ENCODE measurements at regions not wholly inside any gene's neighbourhood (a gene's known extent, or its start where the extent isn't known, plus 50 kb on each side); places are given as distances from the start of the nearest gene placed in this dataset.

DNA sequence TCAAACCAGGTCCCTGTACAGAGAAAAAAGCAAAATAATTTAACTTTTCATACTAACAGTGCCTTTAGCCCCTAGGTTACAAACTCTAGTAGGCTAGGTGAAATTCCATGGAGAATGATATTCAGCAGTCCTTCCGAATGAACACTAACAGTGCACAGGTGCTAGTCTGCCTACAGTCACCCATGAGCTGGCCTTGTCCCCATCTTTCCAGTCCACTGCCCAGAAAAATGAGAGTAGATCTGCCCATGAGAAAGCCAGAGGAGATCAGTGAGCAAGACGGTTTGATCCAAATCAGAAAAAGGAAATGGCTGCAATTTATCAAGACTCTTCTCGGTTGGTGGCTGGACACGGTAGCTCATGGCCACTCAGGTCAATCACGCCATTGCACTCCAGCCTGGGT is 524.9 kb downstream of the FGF9 start:
- Histone ChIP-seq H3K56ac (ENCODE audit: insufficient read length, low read depth, low read length) (no peak overlapping the region), H2BK20ac (ENCODE audit: low read depth, low read length, poor library complexity, severe bottlenecking) (no peak overlapping the region), H3K9me3 (ENCODE audit: control insufficient read depth, low read depth, low read length) (no peaks in the 10 kb centered on the region), H4K91ac (ENCODE audit: insufficient read length, low read depth, low read length) (no peak overlapping the region), H3K79me2 (ENCODE audit: insufficient read depth, low read length) (no peaks in the 10 kb centered on the region), H2BK15ac (ENCODE audit: low read depth, low read length) (no peak overlapping the region), H3K27ac (ENCODE audit: insufficient read length, low read depth, low read length) (no peak overlapping the region), H3K4ac (ENCODE audit: low read depth, low read length) (no peak overlapping the region), H3K18ac (ENCODE audit: insufficient read length, low read depth, low read length) (no peak overlapping the region), H3K4me1 (ENCODE audit: insufficient read depth, low read length) (peaks cover 2% of the 10 kb centered on the region), H2BK5ac (ENCODE audit: insufficient read length, low read length) (no peak overlapping the region), H4K8ac (replicated peaks; ENCODE audit: insufficient read length, low read depth, low read length) (no peak overlapping the region), H2AFZ (ENCODE audit: low read length) (no peak overlapping the region), H2BK12ac (ENCODE audit: insufficient read length, low read depth, low read length) (no peak overlapping the region), H2AK5ac (ENCODE audit: insufficient read length, low read length) (no peak overlapping the region), H3T11ph (ENCODE audit: low read length) (no peak overlapping the region), H4K20me1 (ENCODE audit: control insufficient read depth, insufficient read depth, insufficient read length) (no peaks in the 10 kb centered on the region), H3K14ac (ENCODE audit: insufficient read depth, low read length) (no peak overlapping the region), H4K5ac (ENCODE audit: insufficient read length, low read depth, low read length) (no peak overlapping the region), H2BK120ac (ENCODE audit: low read depth, low read length, poor library complexity, severe bottlenecking) (no peak overlapping the region), H3K4me2 (ENCODE audit: insufficient read depth, insufficient read length, low read length) (no peak overlapping the region), H3K27me3 (ENCODE audit: insufficient read depth, low read length) (no peaks in the 10 kb centered on the region; the same call in 1 of the 2 replicates), H3K23me2 (ENCODE audit: insufficient read length, low read depth, low read length, poor library complexity, severe bottlenecking) (no peaks in the 10 kb centered on the region), H3K9ac (ENCODE audit: extremely low read depth, insufficient read length, low read length) (no peak overlapping the region), H3K79me1 (ENCODE audit: insufficient read depth, low read depth, low read length, poor library complexity, severe bottlenecking) (no peaks in the 10 kb centered on the region), H3K23ac (ENCODE audit: insufficient read length, low read depth, low read length) (no peak overlapping the region)
- Mint-ChIP-seq H3K9me3 (no peaks in the 10 kb centered on the region), H3K4me3 (no peak overlapping the region), H3K36me3 (ENCODE audit: insufficient read depth in 1 of 3, low read depth in 3 of 3) (no peaks in the 10 kb centered on the region), H3K27me3 (ENCODE audit: low read depth) (no peaks in the 10 kb centered on the region), H3K4me1 (peaks cover 17 to 20% of the 10 kb centered on the region in 2 experiments), H3K27ac (no peak overlapping the region)
- no peak for DNase-seq
- no CpG with 5 or more reads among the region's 5 CpGs for WGBS (ENCODE audit: extremely low coverage, insufficient read length, low lambda C conversion rate)
- TF ChIP-seq, protein P1, sequence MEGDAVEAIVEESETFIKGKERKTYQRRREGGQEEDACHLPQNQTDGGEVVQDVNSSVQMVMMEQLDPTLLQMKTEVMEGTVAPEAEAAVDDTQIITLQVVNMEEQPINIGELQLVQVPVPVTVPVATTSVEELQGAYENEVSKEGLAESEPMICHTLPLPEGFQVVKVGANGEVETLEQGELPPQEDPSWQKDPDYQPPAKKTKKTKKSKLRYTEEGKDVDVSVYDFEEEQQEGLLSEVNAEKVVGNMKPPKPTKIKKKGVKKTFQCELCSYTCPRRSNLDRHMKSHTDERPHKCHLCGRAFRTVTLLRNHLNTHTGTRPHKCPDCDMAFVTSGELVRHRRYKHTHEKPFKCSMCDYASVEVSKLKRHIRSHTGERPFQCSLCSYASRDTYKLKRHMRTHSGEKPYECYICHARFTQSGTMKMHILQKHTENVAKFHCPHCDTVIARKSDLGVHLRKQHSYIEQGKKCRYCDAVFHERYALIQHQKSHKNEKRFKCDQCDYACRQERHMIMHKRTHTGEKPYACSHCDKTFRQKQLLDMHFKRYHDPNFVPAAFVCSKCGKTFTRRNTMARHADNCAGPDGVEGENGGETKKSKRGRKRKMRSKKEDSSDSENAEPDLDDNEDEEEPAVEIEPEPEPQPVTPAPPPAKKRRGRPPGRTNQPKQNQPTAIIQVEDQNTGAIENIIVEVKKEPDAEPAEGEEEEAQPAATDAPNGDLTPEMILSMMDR (conservative IDR thresholded peaks at IDR 0.05): no peak
